Esophagus squamous epithelium (tissue), 5 donors: ENCODE measurements at regions not wholly inside any gene's neighbourhood (a gene's known extent, or its start where the extent isn't known, plus 50 kb on each side); places are given as distances from the start of the nearest gene placed in this dataset.

Source experiments
- DNase-seq: peaks from one replicate; lab custom pipeline; 2025; lab: John Stamatoyannopoulos, UW
- H3K27ac ChIP-seq, 4 donors: fragments of 200-600 bp; sonication (generic); one replicate each; pipeline ENCODE4 v1.5.1; 2016 to 2019; ENCODE audit warnings: mild to moderate bottlenecking in 1 of 4
- H3K27me3 ChIP-seq, 4 donors: fragments of 200-600 bp; sonication (generic); 1 replicate in 3 of 4; 2 replicates in 1 of 4; pipeline versions ENCODE4 v1.5.1 to v1.6.0; 2017 to 2021; ENCODE audit warnings: antibody characterized with exemption in 1 of 4
- H3K36me3 ChIP-seq, 3 donors: fragments of 200-600 bp; sonication (generic); one replicate each; pipeline ENCODE4 v1.5.1; 2016 to 2019
- H3K4me1 ChIP-seq, 3 donors: fragments of 200-600 bp; sonication (generic); one replicate each; pipeline ENCODE4 v1.5.1; 2017 to 2019
- H3K4me3 ChIP-seq, 4 donors: fragments of 200-600 bp; sonication (generic); 1 replicate in 3 of 4; 2 replicates in 1 of 4; pipeline ENCODE4 v1.5.1; 2016 to 2019; ENCODE audit warnings: mild to moderate bottlenecking in 2 of 4, moderate library complexity in 1 of 4
- H3K9me3 ChIP-seq, 3 donors: fragments of 200-600 bp; sonication (generic); one replicate each; pipeline ENCODE4 v1.5.1; 2016 to 2019
- POLR2A ChIP-seq, 4 donors: fragments of 450-650 bp; IDR thresholded peaks; one replicate each; pipeline ENCODE4 v1.6.1; 2017; ENCODE audit warnings: antibody characterized with exemption in 4 of 4, mild to moderate bottlenecking in 4 of 4, moderate library complexity in 3 of 4
- WGBS, 2 donors: methylation state at CpG; one replicate each; pipeline ENCODE4 v1.1.5; 2018; 5-methylcytosine and 5-hydroxymethylcytosine counted together
- intact Hi-C: fragments of 100-400 bp; cut with DNase I; formaldehyde crosslinking; loops from one replicate; pipeline ENCODE4 v1.15.0; 2022
- TF ChIP-seq, protein P1 (sequence below), 6 experiments: fragments of 450-650 bp in 4 of 6; fragments of 200-600 bp in 2 of 6; sonication (generic) in 2 of 6; IDR thresholded peaks; one replicate each; pipeline ENCODE4 v1.5.1; 2016 to 2019; ENCODE audit warnings: antibody characterized with exemption in 6 of 6, mild to moderate bottlenecking in 4 of 6, moderate library complexity in 4 of 6
- donor health status: DM: yes; HTN: yes; CAD: no.

DNA sequence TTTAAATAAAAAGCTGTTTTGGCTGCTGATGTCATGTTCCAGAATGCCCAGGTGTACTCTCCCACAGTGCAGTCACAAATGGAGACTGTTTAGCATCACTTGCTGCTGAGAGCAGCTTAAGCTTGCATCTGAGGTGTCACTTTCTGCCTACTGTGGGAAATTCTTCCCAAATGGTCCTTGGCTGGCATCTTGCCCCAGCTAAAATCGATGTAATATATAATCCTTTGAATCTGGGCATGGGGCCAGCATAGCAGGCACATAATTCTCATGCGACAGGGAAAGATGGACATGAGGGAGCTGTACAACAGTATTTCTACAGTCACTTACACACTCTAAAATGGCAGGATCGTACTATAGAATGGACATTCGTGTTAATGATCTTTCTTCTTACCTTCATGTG lies 144.3 kb downstream of the MACIR start:
- H3K27ac ChIP-seq, result no peak overlapping the region
- no peaks in the 10 kb centered on the region for H3K36me3 ChIP-seq
- intact Hi-C loops, result no loop called here
- TF ChIP-seq POLR2A (IDR thresholded peaks at IDR 0.05), result no peak
- TF ChIP-seq, protein P1, sequence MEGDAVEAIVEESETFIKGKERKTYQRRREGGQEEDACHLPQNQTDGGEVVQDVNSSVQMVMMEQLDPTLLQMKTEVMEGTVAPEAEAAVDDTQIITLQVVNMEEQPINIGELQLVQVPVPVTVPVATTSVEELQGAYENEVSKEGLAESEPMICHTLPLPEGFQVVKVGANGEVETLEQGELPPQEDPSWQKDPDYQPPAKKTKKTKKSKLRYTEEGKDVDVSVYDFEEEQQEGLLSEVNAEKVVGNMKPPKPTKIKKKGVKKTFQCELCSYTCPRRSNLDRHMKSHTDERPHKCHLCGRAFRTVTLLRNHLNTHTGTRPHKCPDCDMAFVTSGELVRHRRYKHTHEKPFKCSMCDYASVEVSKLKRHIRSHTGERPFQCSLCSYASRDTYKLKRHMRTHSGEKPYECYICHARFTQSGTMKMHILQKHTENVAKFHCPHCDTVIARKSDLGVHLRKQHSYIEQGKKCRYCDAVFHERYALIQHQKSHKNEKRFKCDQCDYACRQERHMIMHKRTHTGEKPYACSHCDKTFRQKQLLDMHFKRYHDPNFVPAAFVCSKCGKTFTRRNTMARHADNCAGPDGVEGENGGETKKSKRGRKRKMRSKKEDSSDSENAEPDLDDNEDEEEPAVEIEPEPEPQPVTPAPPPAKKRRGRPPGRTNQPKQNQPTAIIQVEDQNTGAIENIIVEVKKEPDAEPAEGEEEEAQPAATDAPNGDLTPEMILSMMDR (IDR thresholded peaks at IDR 0.05), result no peak
- H3K4me1 ChIP-seq, result no peaks in the 10 kb centered on the region
- H3K9me3 ChIP-seq, result no peaks in the 10 kb centered on the region
- 63 to 64% methylated on average over 4 of the region's 4 CpGs for WGBS, 2 donors
- H3K27me3 ChIP-seq, result peaks cover 0 to 3% (median 0%) of the 10 kb centered on the region in 4 donors
- no peak for DNase-seq
- no peak overlapping the region for H3K4me3 ChIP-seq

DNA sequence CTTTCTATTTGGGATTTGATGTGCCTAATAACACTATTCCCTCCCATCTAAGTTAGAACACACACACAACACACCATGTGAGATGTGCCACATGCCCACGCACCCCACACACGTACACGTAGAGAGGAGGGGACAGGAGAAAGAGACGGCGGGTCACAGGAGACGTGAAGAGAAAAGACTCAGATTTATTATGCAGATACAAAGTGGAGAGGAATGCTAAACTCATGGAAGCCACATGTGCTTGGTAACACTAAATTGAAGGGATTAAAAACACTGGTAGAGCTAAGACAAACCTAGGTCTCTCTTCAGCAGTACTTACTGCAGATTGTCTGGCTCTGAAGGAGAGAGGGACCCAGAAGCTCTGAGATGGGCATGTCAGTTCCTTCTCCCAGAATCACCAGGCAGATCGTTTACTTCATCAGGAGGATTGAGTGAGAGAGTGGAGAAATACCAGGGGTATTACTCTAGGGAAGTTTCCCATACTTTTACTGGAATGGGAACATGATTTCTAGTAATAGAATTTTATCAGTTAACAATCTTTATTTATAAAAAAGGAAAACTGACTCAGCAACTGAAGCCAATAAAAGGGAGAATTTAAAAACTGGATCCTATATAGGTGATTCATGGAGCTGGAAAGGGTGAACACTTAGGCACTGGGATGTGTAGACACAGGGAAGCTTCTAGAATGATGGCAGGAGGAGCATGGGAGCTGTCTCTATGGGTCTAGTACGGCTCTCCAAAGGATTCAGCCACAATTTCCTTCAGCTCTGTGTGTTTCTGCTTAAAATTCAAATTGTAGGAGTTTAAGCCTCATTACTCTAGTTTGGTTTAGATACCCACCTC lies 139.4 kb downstream of the MACIR start:
- no peak for TF ChIP-seq POLR2A (IDR thresholded peaks at IDR 0.05)
- TF ChIP-seq, protein P1 (IDR thresholded peaks at IDR 0.05), result no peak
- H3K36me3 ChIP-seq, result no peaks in the 10 kb centered on the region
- H3K9me3 ChIP-seq, result no peaks in the 10 kb centered on the region
- peaks cover 0 to 3% (median 0%) of the 10 kb centered on the region in 4 donors for H3K27me3 ChIP-seq
- no peak overlapping the region for H3K4me3 ChIP-seq
- DNase-seq, result no peak
- WGBS, 2 donors, result 84% methylated on average over 8 of the region's 8 CpGs
- H3K27ac ChIP-seq, result no peak overlapping the region
- H3K4me1 ChIP-seq, result no peaks in the 10 kb centered on the region
- intact Hi-C loops, result no loop called here

DNA sequence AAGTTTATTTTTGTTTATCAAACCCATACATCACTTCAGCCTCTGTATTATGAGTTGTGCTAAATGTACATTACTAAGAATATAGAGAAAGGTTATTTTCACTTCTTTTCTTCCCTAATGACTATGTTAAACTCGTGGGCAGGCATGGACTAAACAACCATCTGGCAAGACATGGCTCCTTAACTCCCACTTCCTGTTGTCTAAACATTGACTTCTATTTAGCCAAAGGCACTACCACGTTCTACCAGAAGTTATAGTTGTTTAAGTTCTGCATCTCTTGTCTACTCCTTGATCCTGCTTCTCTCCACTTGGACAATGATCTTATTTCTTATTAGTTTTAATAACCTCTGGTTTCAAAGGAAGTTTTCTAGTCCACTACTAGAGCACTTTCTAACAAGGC lies 136.1 kb downstream of the MACIR start:
- Histone ChIP-seq H3K4me3 (no peak overlapping the region), H3K36me3 (no peaks in the 10 kb centered on the region), H3K27me3 (peaks cover 0 to under 1% (median 0%) of the 10 kb centered on the region in 4 donors), H3K9me3 (no peaks in the 10 kb centered on the region), H3K27ac (no peak overlapping the region), H3K4me1 (no peaks in the 10 kb centered on the region)
- TF ChIP-seq, protein P1 (IDR thresholded peaks at IDR 0.05), result no peak
- TF ChIP-seq POLR2A (IDR thresholded peaks at IDR 0.05), result no peak
- 14 to 22% methylated on average over 2 of the region's 2 CpGs for WGBS, 2 donors
- intact Hi-C loops, result no loop called here
- no peak for DNase-seq

DNA sequence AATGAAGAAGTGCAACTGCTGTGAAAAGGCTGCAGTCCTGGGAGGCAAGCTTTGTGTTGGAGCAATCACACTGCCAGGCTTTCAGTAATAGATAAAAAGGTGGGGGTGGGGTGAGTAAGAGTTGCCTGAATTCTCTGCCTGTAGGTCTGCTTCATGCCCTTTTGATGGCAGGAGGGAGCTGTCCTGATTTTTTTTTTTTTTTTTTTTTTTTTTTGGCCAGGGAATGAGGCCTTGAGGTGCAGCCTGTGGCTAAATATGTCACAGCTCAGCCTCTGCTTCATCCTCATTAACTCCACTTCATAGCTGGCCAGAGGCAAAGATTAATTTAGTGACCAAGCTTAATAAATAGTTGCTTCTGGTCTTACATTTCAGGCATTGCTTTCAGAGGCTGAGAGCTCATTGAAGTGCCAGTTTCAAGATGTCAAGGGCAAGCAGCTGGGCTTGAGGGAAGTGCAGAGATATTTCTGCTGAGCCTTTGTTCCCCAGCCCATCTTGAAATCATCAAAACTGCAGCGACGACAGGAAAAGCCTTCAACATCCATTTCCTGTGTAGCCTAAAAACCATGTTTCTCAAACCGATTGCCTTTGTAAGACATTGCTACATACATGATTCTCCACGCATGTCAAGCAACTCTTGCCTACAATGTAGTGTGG lies 134.7 kb downstream of the MACIR start:
- no peaks in the 10 kb centered on the region for H3K4me1 ChIP-seq
- H3K27ac ChIP-seq, result no peak overlapping the region
- no peaks in the 10 kb centered on the region for H3K9me3 ChIP-seq
- intact Hi-C loops, result no loop called here
- TF ChIP-seq POLR2A (IDR thresholded peaks at IDR 0.05), result no peak
- TF ChIP-seq, protein P1 (IDR thresholded peaks at IDR 0.05), result no peak
- H3K27me3 ChIP-seq, result no peaks in the 10 kb centered on the region
- WGBS, 2 donors, result 39 to 58% methylated on average over 4 of the region's 4 CpGs
- no peak overlapping the region for H3K4me3 ChIP-seq
- DNase-seq, result no peak
- no peaks in the 10 kb centered on the region for H3K36me3 ChIP-seq

DNA sequence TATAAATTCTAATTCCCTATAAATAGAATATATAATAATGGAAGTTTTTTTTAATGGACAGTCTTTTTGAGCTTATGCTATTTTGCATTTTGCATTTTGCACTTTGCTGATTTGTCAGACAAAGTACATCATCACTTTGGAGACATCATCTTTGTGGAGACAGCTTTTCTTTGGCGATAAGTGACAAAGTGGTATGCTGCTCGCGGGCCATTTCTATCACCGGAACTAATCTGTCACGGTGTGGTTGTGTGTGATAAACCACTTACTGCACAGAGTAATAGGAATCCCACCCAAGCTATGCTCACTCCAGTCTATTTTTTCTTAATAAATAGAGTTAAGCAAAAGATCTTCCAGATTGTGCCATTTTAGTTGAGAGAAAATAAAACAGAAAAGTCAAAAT lies 133.1 kb downstream of the MACIR start:
- 90% methylated on average over 5 of the region's 5 CpGs for WGBS, 2 donors
- Histone ChIP-seq H3K36me3 (no peaks in the 10 kb centered on the region), H3K9me3 (no peaks in the 10 kb centered on the region), H3K27me3 (no peaks in the 10 kb centered on the region), H3K27ac (no peak overlapping the region), H3K4me3 (no peak overlapping the region), H3K4me1 (no peaks in the 10 kb centered on the region)
- intact Hi-C loops, result no loop called here
- TF ChIP-seq, protein P1 (IDR thresholded peaks at IDR 0.05), result no peak
- TF ChIP-seq POLR2A (IDR thresholded peaks at IDR 0.05), result no peak
- DNase-seq, result no peak
